ENCODE measurements at regions not wholly inside any gene's neighbourhood (a gene's known extent, or its start where the extent isn't known, plus 50 kb on each side); places are given as distances from the start of the nearest gene placed in this dataset.

DNA sequence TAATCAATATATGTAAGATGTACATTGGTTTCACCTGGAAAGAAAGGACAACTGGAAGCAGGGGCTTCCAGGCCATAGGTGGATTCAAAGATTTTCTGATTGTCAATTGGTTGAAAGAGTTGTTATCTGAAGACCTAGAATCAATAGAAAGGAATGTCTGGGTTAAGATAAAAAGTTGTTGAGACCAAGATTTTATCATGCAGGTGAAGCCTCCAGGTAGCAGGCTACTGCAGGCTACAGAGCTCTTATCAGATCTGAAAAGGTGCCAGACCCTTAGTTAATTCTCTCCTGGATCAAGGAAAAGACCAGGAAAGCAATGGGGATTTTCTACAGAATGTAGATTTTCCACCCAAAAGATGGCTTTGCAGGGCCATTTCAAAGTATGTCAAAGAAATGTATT is 487.2 kb downstream of the BTBD3 start:
- TF ChIP-seq, protein P1, sequence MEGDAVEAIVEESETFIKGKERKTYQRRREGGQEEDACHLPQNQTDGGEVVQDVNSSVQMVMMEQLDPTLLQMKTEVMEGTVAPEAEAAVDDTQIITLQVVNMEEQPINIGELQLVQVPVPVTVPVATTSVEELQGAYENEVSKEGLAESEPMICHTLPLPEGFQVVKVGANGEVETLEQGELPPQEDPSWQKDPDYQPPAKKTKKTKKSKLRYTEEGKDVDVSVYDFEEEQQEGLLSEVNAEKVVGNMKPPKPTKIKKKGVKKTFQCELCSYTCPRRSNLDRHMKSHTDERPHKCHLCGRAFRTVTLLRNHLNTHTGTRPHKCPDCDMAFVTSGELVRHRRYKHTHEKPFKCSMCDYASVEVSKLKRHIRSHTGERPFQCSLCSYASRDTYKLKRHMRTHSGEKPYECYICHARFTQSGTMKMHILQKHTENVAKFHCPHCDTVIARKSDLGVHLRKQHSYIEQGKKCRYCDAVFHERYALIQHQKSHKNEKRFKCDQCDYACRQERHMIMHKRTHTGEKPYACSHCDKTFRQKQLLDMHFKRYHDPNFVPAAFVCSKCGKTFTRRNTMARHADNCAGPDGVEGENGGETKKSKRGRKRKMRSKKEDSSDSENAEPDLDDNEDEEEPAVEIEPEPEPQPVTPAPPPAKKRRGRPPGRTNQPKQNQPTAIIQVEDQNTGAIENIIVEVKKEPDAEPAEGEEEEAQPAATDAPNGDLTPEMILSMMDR (IDR thresholded peaks at IDR 0.05; ENCODE audit: borderline replicate concordance, insufficient read depth, low read depth, low read length), result no peak
- no peak overlapping the region for H3K4me3 ChIP-seq (ENCODE audit: low read depth, low read length)

- H3K4me3 ChIP-seq (ENCODE audit: low read depth, low read length), result no peak overlapping the region
- TF ChIP-seq, protein P1 (IDR thresholded peaks at IDR 0.05; ENCODE audit: borderline replicate concordance, insufficient read depth, low read depth, low read length), result no peak
Observed at GRCh38 chr20:12406978-12407377, 489.3 kb downstream of the BTBD3 start.

GRCh38 chr20:12409501-12409900 is 491.8 kb downstream of the BTBD3 start:
- H3K4me3 ChIP-seq (ENCODE audit: low read depth, low read length), result no peak overlapping the region
- TF ChIP-seq, protein P1 (IDR thresholded peaks at IDR 0.05; ENCODE audit: borderline replicate concordance, insufficient read depth, low read depth, low read length), result no peak

GRCh38 chr20:12410783-12411182 is 493.1 kb downstream of the BTBD3 start:
- TF ChIP-seq, protein P1 (IDR thresholded peaks at IDR 0.05; ENCODE audit: borderline replicate concordance, insufficient read depth, low read depth, low read length), result no peak
- no peak overlapping the region for H3K4me3 ChIP-seq (ENCODE audit: low read depth, low read length)

- TF ChIP-seq, protein P1 (IDR thresholded peaks at IDR 0.05; ENCODE audit: borderline replicate concordance, insufficient read depth, low read depth, low read length), result no peak
- no peak overlapping the region for H3K4me3 ChIP-seq (ENCODE audit: low read depth, low read length)
Observed at GRCh38 chr20:12411246-12411940, 493.7 kb downstream of the BTBD3 start.

DNA sequence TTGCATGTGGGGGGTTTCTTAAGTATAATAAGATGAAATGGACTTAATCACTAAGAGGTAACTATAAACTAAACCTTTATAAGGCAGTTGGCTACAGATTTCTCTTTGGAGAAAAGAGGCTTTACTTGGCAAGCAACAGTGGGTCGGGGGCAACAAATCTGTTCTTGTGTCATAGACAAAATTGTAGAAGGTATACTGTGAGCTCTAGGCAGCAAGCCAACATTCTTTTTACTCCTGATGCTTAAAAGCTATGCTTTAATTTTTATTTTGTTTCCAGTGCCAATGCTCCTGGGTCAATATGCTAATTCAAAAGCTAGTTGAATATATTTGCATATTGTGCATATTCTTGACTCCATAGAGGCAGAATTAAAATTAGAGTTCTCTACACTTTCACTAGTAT is 495.4 kb downstream of the BTBD3 start:
- H3K4me3 ChIP-seq (ENCODE audit: low read depth, low read length), result no peak overlapping the region
- TF ChIP-seq, protein P1 (IDR thresholded peaks at IDR 0.05; ENCODE audit: borderline replicate concordance, insufficient read depth, low read depth, low read length), result no peak

All from GM12875 (cell line).